ENCODE measurements at regions not wholly inside any gene's neighbourhood (a gene's known extent, or its start where the extent isn't known, plus 50 kb on each side); places are given as distances from the start of the nearest gene placed in this dataset.

DNA sequence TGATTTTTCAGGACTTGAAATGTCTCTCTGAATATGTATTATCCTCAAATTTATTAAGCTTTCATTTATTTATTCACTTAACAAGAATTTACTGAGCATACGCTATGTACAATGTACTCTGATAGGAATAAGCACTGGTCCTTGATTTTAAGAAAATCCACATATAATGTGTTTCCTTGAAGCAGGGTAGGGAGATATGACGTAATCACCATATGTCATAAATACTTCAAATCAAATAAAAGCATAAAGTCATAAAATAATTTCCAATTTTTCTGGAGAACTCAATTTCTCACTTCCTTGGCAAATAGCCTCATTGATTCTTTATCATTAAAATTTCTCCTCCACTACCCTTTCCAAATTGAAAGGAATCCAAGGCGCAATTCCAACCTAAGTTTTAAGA, 177.8 kb upstream of the GAP43 start:
- H3K4me3 ChIP-seq (ENCODE audit: low read length) = no peak overlapping the region
- no peak for DNase-seq (ENCODE audit: low read depth)
- TF ChIP-seq, protein P1, sequence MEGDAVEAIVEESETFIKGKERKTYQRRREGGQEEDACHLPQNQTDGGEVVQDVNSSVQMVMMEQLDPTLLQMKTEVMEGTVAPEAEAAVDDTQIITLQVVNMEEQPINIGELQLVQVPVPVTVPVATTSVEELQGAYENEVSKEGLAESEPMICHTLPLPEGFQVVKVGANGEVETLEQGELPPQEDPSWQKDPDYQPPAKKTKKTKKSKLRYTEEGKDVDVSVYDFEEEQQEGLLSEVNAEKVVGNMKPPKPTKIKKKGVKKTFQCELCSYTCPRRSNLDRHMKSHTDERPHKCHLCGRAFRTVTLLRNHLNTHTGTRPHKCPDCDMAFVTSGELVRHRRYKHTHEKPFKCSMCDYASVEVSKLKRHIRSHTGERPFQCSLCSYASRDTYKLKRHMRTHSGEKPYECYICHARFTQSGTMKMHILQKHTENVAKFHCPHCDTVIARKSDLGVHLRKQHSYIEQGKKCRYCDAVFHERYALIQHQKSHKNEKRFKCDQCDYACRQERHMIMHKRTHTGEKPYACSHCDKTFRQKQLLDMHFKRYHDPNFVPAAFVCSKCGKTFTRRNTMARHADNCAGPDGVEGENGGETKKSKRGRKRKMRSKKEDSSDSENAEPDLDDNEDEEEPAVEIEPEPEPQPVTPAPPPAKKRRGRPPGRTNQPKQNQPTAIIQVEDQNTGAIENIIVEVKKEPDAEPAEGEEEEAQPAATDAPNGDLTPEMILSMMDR (conservative IDR thresholded peaks at IDR 0.05; ENCODE audit: low read length) = no peak

DNA sequence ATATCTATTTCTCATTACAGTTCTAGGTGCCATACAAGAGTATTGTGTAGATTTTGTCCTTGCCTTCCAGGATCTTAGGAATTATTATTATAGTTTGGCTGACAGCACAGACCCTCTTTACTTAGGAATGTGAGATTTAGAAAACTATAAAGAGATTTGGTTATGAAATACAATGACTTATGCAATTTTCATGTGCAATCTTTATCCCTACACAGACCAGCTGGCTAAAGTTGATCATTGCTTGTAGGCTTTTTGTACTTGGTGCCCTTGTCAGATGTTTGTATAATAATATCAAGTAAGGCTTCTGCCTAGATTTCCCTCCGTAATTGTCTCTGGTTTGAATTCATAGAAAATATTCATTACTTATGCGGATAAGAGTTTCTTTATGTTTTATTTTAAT, 174.5 kb upstream of the GAP43 start:
- DNase-seq (ENCODE audit: low read depth) = peak; percentile 18

GRCh38 chr3:115450036-115450435, 173.3 kb upstream of the GAP43 start:
- H3K4me3 ChIP-seq (ENCODE audit: low read length) = no peak overlapping the region
- TF ChIP-seq, protein P1 (conservative IDR thresholded peaks at IDR 0.05; ENCODE audit: low read length) = no peak
- no peak for DNase-seq (ENCODE audit: low read depth)

More for the DNA sequence above, 174.5 kb upstream of the GAP43 start:
- TF ChIP-seq, protein P1 (conservative IDR thresholded peaks at IDR 0.05; ENCODE audit: low read length) = no peak
- no peak overlapping the region for H3K4me3 ChIP-seq (ENCODE audit: low read length)

- TF ChIP-seq, protein P1 (conservative IDR thresholded peaks at IDR 0.05; ENCODE audit: low read length) = no peak
- H3K4me3 ChIP-seq (ENCODE audit: low read length) = no peak overlapping the region
- no peak for DNase-seq (ENCODE audit: low read depth)
Measured at GRCh38 chr3:115464036-115464435, 159.3 kb upstream of the GAP43 start.

DNA sequence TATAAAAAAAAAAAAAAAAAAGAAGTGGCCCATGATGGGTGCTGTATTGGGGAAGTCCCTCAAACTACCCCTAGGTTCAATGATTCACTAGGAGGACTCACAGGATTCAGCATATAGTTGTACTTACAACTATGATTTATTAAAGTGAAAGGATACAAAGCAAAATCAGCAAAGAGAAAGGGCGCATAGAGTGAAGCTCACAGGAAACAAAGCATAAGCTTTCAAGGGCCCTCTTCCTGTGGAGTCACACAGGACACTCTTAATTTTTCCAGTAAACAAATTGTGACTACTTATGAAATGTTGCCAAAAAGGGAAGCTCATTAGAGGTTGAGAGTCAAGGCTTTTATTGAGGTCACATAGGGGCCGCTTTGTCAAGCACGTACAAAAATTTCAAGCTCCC, 153.7 kb upstream of the GAP43 start:
- no peak overlapping the region for H3K4me3 ChIP-seq (ENCODE audit: low read length)
- TF ChIP-seq, protein P1 (conservative IDR thresholded peaks at IDR 0.05; ENCODE audit: low read length) = no peak
- peak; percentile 1 for DNase-seq (ENCODE audit: low read depth)

- H3K4me3 ChIP-seq (ENCODE audit: low read length) = no peak overlapping the region
- DNase-seq (ENCODE audit: low read depth) = no peak
- TF ChIP-seq, protein P1 (conservative IDR thresholded peaks at IDR 0.05; ENCODE audit: low read length) = no peak
Measured at GRCh38 chr3:115470254-115470653, 153.1 kb upstream of the GAP43 start.

- TF ChIP-seq, protein P1 (conservative IDR thresholded peaks at IDR 0.05; ENCODE audit: low read length) = no peak
- DNase-seq (ENCODE audit: low read depth) = no peak
- no peak overlapping the region for H3K4me3 ChIP-seq (ENCODE audit: low read length)
Measured at GRCh38 chr3:115475178-115476041, 147.9 kb upstream of the GAP43 start.

Data from AG10803 (cell line).